Upper lobe of left lung (tissue), 6 donors: ENCODE measurements at regions not wholly inside any gene's neighbourhood (a gene's known extent, or its start where the extent isn't known, plus 50 kb on each side); places are given as distances from the start of the nearest gene placed in this dataset.
"Not testable (repeated sequence)": the region's sequence is repeated elsewhere in the genome, so short reads cannot be mapped to it uniquely, and the experiment has no call there.

ENCODE experiments used
- ATAC-seq, 2 donors: fragments of 200-7000 bp; cut with Tn5 transposase; one replicate each; pipeline ENCODE4 v1.9.1; 2022; ENCODE audit warnings: mild to moderate bottlenecking in 2 of 2, moderate library complexity in 2 of 2; ENCODE audit not compliant: low FRiP score in 2 of 2
- DNase-seq, 2 donors: peaks; one replicate each; pipeline ENCODE4 v3.0.0-alpha.2; 2019 to 2020
- H3K27ac ChIP-seq, 4 donors: fragments of 200-600 bp; sonication (generic); one replicate each; pipeline ENCODE4 v1.5.1; 2016 to 2019
- H3K27me3 ChIP-seq, 4 donors: fragments of 200-600 bp; sonication (generic); one replicate each; pipeline ENCODE4 v1.5.1; 2017 to 2019
- H3K36me3 ChIP-seq, 4 donors: fragments of 200-600 bp; sonication (generic); one replicate each; pipeline ENCODE4 v1.5.1; 2016 to 2019
- H3K4me1 ChIP-seq, 4 donors: fragments of 200-600 bp; sonication (generic); one replicate each; pipeline ENCODE4 v1.5.1; 2018 to 2019
- H3K4me3 ChIP-seq, 4 donors: fragments of 200-600 bp; sonication (generic); one replicate each; pipeline ENCODE4 v1.5.1; 2017 to 2019; ENCODE audit warnings: mild to moderate bottlenecking in 2 of 4, moderate library complexity in 1 of 4
- H3K9me3 ChIP-seq, 4 donors: fragments of 200-600 bp; sonication (generic); one replicate each; pipeline ENCODE4 v1.5.1; 2018 to 2019
- EP300 ChIP-seq, 4 donors: sonication (generic); formaldehyde crosslinking; IDR thresholded peaks; one replicate each; pipeline ENCODE4 v1.5.1; 2017; ENCODE audit warnings: antibody characterized with exemption in 4 of 4, control low read depth in 2 of 4
- POLR2A ChIP-seq, 4 donors: fragments of 450-650 bp; IDR thresholded peaks; one replicate each; pipeline ENCODE4 v1.5.1; 2016 to 2017; ENCODE audit warnings: antibody characterized with exemption in 4 of 4, mild to moderate bottlenecking in 2 of 4
- POLR2AphosphoS5 ChIP-seq, 2 donors: sonication (generic); formaldehyde crosslinking; IDR thresholded peaks; one replicate each; pipeline ENCODE4 v1.5.1; 2017; ENCODE audit warnings: antibody characterized with exemption in 2 of 2
- WGBS, 2 donors: methylation state at CpG; one replicate each; pipeline ENCODE4 v1.1.5; 2017 to 2018; 5-methylcytosine and 5-hydroxymethylcytosine counted together
- TF ChIP-seq, protein P1 (sequence below), 6 experiments: fragments of 450-650 bp in 4 of 6; fragments of 200-600 bp in 2 of 6; sonication (generic) in 2 of 6; IDR thresholded peaks; one replicate each; pipeline ENCODE4 v1.5.1; 2016 to 2019; ENCODE audit warnings: antibody characterized with exemption in 6 of 6
- donor health status: DM: no; HTN: no; CAD: no; lungs with moderate emphysema.
- donor health status: DM: no; HTN: yes; CAD: no; lungs with severe emphysema.

DNA sequence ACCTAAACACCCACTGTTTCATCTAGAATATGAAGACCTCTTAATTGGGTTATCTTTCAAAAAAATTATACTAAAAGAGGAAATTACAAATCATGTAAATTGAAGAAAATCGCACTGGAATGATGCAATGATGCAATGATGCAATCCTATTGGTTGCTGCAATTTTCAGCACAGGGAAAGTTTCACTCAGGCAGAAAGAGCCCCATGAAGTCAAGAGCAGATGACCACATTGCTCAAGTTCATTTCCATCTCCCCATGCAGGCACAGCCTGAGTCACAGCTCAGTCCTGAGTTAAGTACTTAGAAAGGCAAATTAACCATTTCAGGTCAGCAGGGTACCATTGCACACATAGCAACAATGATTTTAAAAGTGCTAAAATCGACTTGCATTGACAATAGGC, 180.3 kb upstream of the MYO3A start:
- 54 to 59% methylated on average over 2 of the region's 2 CpGs for WGBS, 2 donors
- TF ChIP-seq, protein P1, sequence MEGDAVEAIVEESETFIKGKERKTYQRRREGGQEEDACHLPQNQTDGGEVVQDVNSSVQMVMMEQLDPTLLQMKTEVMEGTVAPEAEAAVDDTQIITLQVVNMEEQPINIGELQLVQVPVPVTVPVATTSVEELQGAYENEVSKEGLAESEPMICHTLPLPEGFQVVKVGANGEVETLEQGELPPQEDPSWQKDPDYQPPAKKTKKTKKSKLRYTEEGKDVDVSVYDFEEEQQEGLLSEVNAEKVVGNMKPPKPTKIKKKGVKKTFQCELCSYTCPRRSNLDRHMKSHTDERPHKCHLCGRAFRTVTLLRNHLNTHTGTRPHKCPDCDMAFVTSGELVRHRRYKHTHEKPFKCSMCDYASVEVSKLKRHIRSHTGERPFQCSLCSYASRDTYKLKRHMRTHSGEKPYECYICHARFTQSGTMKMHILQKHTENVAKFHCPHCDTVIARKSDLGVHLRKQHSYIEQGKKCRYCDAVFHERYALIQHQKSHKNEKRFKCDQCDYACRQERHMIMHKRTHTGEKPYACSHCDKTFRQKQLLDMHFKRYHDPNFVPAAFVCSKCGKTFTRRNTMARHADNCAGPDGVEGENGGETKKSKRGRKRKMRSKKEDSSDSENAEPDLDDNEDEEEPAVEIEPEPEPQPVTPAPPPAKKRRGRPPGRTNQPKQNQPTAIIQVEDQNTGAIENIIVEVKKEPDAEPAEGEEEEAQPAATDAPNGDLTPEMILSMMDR (IDR thresholded peaks at IDR 0.05), result no peak
- TF ChIP-seq POLR2A (IDR thresholded peaks at IDR 0.05) (no peak), EP300 (IDR thresholded peaks at IDR 0.05) (no peak), POLR2AphosphoS5 (IDR thresholded peaks at IDR 0.05) (no peak)
- peak in 1 of 2 donors; percentile 45 for ATAC-seq

DNA sequence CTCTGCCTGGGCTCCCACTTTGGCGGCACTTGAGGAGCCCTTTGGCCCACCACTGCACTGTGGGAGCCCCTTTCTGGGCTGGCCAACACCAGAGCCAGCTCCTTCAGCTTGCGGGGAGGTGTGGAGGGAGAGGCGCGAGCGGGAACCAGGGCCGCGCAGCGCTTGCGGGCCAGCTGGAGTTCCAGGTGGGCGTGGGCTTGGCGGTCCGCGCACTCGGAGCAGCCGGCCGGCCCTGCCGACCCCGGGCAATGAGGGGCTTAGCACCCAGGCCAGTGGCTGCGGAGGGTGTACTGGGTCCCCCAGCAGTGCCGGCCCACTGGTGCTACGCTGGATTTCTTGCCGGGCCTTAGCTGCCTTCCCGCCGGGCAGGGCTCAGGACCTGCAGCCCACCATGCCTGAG, 178.2 kb upstream of the MYO3A start:
- not testable (repeated sequence) for ATAC-seq

More for the DNA sequence above, 180.3 kb upstream of the MYO3A start:
- peak in 1 of 2 donors; percentile 30 for DNase-seq
- no peaks in the 10 kb centered on the region for H3K36me3 ChIP-seq
- H3K4me1 ChIP-seq, result no peaks in the 10 kb centered on the region
- no peaks in the 10 kb centered on the region for H3K27me3 ChIP-seq
- no peaks in the 10 kb centered on the region for H3K9me3 ChIP-seq
- no peak overlapping the region for H3K27ac ChIP-seq
- H3K4me3 ChIP-seq, result no peak overlapping the region

DNA sequence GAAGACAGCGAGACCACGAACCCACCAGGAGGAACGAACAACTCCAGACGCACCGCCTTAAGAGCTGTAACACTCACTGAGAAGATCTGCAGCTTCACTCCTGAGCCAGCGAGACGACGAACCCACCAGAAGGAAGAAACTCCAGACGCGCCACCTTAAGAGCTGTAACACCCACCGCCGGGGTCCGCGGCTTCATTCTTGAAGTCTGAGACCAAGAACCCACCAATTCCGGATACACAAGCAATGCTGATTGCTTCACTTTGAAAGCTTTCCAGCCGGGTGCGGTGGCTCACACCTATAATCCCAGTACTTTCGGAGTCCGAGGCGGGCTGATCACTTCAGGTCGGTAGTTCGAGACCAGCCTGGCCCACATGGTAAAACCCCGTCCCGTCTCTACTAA, 177.2 kb upstream of the MYO3A start:
- H3K27ac ChIP-seq, result no peak overlapping the region
- TF ChIP-seq POLR2AphosphoS5 (IDR thresholded peaks at IDR 0.05) (no peak), POLR2A (IDR thresholded peaks at IDR 0.05) (no peak), EP300 (IDR thresholded peaks at IDR 0.05) (no peak)
- TF ChIP-seq, protein P1 (IDR thresholded peaks at IDR 0.05), result no peak
- no peaks in the 10 kb centered on the region for H3K27me3 ChIP-seq
- no peaks in the 10 kb centered on the region for H3K36me3 ChIP-seq
- DNase-seq, result peak in 1 of 2 donors; percentile 20
- H3K9me3 ChIP-seq, result no peaks in the 10 kb centered on the region
- no peak overlapping the region for H3K4me3 ChIP-seq
- no peak for ATAC-seq
- WGBS, 2 donors, result 95 to 96% methylated on average over 20 to 24 of the region's 24 CpGs
- H3K4me1 ChIP-seq, result no peaks in the 10 kb centered on the region

More for the DNA sequence above, 178.2 kb upstream of the MYO3A start:
- not testable (repeated sequence) for H3K4me1 ChIP-seq, H3K9me3 ChIP-seq, H3K36me3 ChIP-seq, H3K4me3 ChIP-seq, H3K27me3 ChIP-seq, H3K27ac ChIP-seq
- peak in 1 of 2 donors; percentile 70 for DNase-seq
- WGBS, 2 donors, result 97 to 100% methylated on average over 1 to 17 of the region's 24 CpGs

DNA sequence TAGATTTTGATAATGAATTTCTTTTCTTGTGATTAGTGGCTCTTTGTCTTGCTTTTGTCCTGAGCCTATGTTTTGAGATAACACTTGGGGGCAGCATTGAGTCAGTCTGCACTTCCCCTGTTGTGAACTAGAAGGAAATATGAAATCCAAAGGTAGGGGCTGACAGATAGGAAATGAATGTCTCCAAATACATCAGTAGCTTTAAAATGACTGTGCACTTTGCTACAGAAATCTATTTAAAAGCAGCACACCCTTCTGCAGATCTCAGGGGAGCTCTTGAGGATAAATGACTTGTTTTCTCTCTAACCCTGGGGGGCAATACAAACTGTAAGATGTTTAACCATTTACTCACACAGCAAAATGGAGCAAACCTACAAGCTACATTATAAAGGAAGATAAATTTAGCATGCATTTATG, 176.0 kb upstream of the MYO3A start:
- Histone ChIP-seq H3K4me3 (no peak overlapping the region), H3K36me3 (no peaks in the 10 kb centered on the region), H3K27me3 (no peaks in the 10 kb centered on the region), H3K27ac (no peak overlapping the region), H3K4me1 (no peaks in the 10 kb centered on the region), H3K9me3 (no peaks in the 10 kb centered on the region)
- no peak for TF ChIP-seq POLR2AphosphoS5 (IDR thresholded peaks at IDR 0.05)
- TF ChIP-seq, protein P1 (IDR thresholded peaks at IDR 0.05), result peak in 3 of 6 experiments; percentile 19 to 23 (median 21)
- no peak for TF ChIP-seq EP300 (IDR thresholded peaks at IDR 0.05)
- no peak for DNase-seq
- no peak for ATAC-seq

DNA sequence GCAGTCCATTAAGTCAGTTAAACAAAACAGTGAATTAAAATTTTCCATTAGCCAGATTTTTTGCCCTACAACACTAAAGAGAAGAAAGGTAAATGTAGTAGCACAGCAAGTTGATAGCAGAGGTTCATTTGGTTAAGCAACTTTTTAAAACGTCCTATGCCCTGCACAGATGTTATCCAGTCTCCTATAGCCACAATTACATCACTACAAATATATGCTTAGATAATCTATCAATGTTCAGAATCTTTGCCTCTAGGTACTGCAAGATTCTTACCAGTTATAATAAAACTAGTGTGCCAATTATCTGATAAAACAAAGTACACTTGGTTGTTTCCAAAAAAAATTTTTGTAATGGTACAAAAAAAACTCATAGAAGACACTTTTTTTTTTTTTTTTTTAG, 175.5 kb upstream of the MYO3A start:
- Histone ChIP-seq H3K4me3 (no peak overlapping the region), H3K27ac (no peak overlapping the region), H3K4me1 (no peaks in the 10 kb centered on the region), H3K9me3 (no peaks in the 10 kb centered on the region), H3K27me3 (no peaks in the 10 kb centered on the region), H3K36me3 (no peaks in the 10 kb centered on the region)
- TF ChIP-seq, protein P1 (IDR thresholded peaks at IDR 0.05), result no peak
- no peak for TF ChIP-seq POLR2A (IDR thresholded peaks at IDR 0.05)
- TF ChIP-seq POLR2AphosphoS5 (IDR thresholded peaks at IDR 0.05), result no peak
- TF ChIP-seq EP300 (IDR thresholded peaks at IDR 0.05), result no peak
- WGBS, 2 donors, result 13 to 19% methylated on average over 1 of the region's 1 CpG
- DNase-seq (no peak), ATAC-seq (no peak)
